ENCODE measurements at regions not wholly inside any gene's neighbourhood (a gene's known extent, or its start where the extent isn't known, plus 50 kb on each side); places are given as distances from the start of the nearest gene placed in this dataset.
"Not testable (repeated sequence)": the region's sequence is repeated elsewhere in the genome, so short reads cannot be mapped to it uniquely, and the experiment has no call there.

DNA sequence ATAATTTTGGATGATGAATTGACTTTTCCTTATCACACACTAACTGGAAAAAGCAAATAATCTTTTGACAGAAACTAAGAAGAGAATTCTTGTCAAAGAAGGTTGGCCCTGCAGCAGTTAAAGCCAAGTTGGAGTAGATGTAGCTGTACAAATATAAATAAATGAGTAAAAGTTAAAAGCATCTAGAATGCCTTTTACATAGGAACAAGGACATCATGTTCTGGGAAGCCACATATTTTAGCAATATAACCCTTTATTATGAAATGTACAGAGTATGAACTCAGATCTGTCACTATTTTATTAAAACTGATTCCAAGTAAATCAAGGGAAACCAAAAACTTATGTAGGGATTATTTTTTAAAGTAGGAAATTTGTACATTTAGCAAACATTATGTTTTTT, 269.4 kb upstream of the FAT4 start:
- DNase-seq = no peak

- DNase-seq = no peak
Observed at GRCh38 chr4:125044886-125045285, 269.9 kb upstream of the FAT4 start.

DNA sequence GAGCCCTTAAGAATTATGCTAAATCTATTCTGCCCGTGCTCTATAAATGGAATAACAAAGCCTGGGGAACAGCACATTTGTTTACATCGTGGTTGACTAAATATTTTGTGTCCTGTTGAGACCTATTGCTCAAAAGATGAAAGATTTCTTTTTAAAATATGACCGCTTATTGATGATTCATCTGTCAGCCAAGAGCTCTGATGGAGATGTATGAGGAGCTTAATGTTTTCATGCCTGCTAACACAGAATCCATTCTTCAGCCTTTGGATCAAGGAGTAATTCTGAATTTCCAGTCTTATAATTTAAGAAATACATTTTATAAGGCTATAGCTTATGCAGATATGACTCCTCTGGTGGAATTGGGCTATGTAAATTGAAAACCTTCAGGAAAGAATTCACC, 271.3 kb upstream of the FAT4 start:
- DNase-seq = no peak

GRCh38 chr4:125042041-125042440, 272.7 kb upstream of the FAT4 start:
- DNase-seq = no peak

GRCh38 chr4:125041372-125041930, 273.3 kb upstream of the FAT4 start:
- no peak for DNase-seq

- peak; percentile 42 for DNase-seq
Observed at GRCh38 chr4:125039550-125039949, 275.2 kb upstream of the FAT4 start.

GRCh38 chr4:125022855-125023501, 291.8 kb upstream of the FAT4 start:
- DNase-seq = no peak

DNA sequence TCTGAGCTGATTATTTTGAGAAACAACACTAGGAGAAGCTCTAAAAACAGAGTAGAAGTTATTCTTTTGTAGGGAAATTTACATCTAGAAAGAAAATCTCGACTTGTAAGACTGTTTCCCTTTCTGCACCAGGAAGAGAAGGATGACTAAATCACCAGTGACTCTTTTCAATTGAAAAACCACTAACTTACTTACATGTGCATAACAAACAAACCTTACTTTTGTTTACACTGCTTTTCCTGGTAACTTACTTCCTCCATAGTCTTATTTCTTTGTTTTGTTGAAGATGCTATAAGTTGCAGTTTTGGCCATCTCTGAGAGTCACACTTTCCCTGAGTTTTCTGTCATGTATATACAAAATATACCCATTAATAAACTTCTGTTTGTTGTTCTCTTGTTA, 293.6 kb upstream of the FAT4 start:
- no peak for DNase-seq

- no peak for DNase-seq
Observed at GRCh38 chr4:125020089-125021034, 294.4 kb upstream of the FAT4 start.

DNA sequence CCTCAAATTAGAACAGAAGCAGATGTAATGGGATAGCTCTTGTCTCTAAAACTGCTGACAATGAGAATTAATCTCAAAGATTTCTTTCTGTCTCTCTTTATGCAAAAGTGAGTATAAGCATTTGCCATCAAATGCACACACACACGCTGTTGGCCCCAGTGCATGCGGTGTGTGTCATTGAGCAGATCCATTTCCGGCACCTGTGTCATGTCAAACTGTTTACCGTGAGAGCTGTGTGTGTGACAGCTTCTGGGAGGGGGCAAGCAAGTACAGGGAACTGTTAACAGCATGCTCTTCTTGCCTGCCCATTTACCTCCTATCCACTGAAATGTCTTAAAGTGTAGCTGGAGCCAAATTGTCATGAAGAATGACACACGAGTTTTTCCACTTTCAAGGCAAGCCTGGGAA, 297.9 kb upstream of the FAT4 start:
- DNase-seq = no peak

- DNase-seq = no peak
Observed at GRCh38 chr4:125013891-125014290, 300.9 kb upstream of the FAT4 start.

DNA sequence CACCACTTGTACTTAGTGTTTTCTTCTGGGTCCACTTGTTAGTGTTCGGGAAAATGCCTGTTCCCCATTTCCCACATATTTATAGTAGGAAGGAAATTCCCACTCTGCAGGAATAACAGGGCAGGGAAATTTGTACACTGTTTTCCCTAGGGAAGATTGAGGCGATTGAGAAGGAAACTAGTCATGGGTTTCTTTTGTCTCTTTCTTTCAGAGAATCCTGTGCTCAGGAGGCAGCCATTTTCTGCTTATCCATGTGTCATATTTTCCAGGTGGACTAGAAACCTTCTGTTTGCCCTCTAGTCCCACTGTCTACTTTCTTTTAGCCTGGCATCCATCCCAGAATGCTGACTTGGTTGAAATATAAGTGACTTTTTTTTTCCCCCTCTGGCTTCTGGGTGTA, 299.1 kb upstream of the ANKRD50 start:
- no peak for DNase-seq

GRCh38 chr4:125010796-125011503, 298.4 kb upstream of the ANKRD50 start:
- DNase-seq = no peak

DNA sequence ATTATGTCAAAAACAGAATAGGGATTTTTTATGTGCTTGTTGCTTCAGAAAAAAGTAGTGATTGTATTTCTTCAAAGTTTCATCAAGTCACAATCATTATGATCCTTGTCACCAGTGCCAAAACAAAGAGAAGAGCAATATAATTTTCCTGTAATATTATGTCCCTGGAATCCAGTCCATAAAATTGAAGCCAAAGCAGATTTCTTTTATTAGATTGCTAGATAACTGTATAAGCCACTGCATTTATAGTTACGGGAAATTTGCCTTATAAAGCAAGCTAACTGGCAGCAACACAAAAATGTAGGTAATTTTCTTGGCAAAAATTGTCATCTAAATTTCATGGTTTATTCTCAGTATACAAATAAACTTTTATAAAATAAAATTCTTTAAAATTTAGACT, 296.1 kb upstream of the ANKRD50 start:
- DNase-seq = no peak

DNA sequence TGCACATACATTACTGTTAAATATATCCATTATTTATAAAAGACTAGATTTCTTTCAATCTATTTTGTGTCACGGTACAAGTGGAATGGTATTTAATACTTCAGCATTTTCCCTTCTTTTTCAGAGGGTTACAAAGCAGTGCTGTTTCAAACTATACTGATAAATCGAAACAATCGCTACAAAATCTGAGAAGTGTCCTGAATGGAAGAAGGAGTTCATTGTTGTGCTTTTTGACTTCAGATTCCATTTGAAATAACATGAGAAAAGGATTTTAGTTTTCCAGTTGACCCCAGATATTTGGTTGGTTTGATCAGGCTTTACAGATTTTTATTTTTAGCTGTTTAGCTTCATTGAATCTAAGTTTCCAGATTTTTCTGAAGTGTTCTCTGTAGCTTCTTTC, 292.1 kb upstream of the ANKRD50 start:
- no peak for DNase-seq

DNA sequence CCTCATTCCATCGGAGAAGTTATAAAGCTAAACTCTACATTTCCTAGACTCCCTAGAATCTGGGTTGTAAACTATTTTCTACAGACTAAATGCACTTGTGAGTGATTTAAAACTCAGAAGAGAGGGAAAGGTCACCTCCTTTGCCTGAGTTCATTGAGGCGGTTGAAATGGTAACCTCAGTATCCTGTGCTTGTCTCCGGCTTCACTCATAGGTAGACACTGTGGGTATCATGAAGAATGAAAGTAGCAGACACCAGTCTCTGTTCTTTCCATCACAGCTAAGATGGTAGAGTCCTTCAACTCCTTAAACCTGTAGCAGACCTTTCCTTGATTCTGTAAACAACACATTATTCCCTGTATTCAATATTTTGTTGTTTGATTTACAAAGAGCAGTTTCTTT, 291.3 kb upstream of the ANKRD50 start:
- DNase-seq = no peak

GRCh38 chr4:124997991-124998390, 285.5 kb upstream of the ANKRD50 start:
- peak; percentile 26 for DNase-seq

DNA sequence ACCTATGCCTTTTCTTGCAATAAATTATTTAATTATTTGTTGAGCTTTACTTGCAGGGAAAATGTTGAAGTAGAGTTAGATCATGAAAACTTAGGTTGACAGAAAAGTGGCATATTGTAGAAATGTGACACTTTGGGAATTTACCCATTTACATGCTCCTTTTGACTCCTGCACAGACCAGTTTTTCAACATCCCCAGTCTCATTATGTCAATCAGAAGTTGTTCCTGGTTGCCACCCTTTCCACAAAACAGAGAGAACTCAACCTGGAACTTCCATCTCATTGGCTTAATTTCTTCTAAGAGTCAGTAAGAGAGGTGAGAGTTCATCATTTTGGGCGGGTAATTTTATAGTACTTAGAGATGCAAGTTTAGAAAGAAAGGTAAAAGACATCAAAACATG, 284.6 kb upstream of the ANKRD50 start:
- DNase-seq = no peak

GRCh38 chr4:124993838-124994237, 281.3 kb upstream of the ANKRD50 start:
- DNase-seq = no peak

- no peak for DNase-seq
Observed at GRCh38 chr4:124990398-124990797, 277.9 kb upstream of the ANKRD50 start.

DNA sequence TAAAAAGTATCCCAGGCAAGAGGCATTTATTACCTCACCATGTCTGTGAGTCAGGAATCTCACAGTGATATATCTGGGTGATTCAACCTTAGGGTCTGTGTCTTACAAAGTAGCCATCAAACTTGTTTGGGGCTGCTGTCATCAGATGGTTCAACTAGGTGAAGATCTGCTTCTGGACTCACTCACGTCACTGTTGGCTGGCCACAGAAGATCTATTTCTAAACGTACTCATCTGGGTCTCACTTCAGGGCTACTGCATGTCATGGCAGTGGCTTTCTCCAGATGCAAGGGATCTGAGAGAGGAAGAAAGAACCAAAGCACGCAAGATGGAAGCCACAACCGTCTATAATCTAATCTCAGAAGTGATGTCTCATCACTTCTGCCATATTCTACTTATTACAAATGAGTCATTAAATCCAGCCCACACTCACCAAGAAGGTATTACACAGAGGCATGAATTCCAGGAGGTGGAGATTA, 267.8 kb upstream of the ANKRD50 start:
- no peak for DNase-seq

- not testable (repeated sequence) for DNase-seq
Observed at GRCh38 chr4:124978536-124978935, 266.0 kb upstream of the ANKRD50 start.

- no peak for DNase-seq
Observed at GRCh38 chr4:124977045-124977444, 264.5 kb upstream of the ANKRD50 start.

Data from NCI-H1048 (cell line).